Caki2 (cell line): ENCODE measurements at regions not wholly inside any gene's neighbourhood (a gene's known extent, or its start where the extent isn't known, plus 50 kb on each side); places are given as distances from the start of the nearest gene placed in this dataset.

Experiments used
- DNase-seq: peaks from one replicate; pipeline ENCODE4 v3.0.0-alpha.2; 2015; ENCODE audit warnings: low read depth
- in situ Hi-C: cut with HindIII; loops from 2 replicates; pipeline ENCODE4 v1.10.0; 2016; ENCODE audit warnings: low sequenced_read_pairs, low pct_unique_long_range_greater_than_20kb, mixed read lengths

DNA sequence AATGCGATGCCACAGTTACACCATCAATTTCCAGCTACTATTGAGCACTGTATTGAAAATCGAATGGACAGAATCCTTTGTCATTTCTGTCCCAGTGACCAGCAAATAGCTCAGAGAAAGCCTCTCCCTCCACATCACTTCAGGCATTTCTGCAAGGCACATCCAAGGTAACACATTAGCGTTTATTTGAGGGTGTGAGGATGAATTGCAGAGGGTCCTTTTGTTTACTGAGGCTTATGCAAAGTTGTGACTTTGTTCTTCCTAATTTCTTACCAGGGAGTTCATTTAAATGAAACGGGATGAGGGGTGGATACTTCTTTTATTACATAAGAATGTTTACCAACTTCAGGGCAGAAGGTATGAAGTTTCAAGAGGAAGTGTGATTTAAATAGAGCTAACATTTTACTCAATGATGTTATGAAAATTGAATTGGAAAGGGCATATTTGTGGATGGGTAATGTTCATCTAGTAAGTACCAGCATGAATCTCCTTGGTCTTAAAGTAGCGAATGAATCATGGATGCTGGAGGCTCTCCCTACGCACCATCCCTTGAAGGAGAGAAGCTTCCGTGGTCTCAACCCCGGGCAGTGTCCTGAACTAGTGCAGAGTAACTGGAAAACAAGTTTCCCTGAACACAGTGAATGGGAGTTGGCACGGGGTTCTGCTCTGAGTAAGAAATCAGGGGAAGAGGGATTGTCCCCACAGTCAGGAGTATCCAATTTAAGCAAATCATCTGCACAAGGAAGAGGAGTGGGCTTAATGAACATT lies 756.5 kb downstream of the GALR1 start:
- no peak for DNase-seq
- in situ Hi-C loops = no loop called here

DNA sequence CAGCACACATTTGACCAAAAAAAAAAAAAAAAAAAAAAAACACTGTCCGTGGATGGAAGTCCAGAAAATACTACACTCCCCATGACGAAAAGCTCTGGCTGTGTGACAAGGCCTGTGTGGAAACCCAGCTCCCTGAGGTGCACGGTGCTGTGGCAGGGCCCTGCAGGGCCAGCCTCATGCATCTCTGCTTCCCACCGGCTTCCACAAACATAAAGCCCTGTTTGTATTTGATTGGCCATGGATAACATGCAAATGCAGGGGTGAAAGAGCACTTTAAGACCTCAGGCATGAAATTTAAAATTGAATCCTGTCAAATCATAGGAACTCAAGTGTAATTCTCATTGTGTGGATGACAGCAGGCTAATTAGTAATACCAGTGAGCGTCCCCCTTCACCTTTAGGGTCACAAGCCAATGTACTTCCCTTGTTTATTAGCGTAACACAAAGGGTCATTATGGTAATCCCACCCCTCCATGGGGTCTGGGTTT lies 757.2 kb downstream of the GALR1 start:
- no peak for DNase-seq
- in situ Hi-C loops = no loop called here

DNA sequence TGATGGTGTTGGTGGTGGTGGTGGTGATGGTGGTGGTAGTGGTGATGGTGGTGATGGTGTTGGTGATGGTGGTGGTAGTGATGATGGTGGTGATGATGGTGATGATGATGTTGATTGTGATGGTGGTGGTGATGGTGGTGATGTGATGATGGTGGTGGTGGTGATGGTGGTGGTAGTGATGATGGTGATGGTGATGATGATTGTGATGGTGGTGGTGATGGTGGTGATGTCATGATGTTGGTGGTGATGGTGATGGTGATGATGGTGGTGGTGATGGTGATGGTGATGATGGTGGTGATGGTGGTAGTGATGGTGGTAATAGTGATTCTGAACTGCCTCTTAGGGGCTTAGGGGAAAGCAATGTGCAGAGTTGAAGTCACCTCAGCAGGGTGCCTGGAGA lies 760.7 kb downstream of the GALR1 start:
- no peak for DNase-seq
- in situ Hi-C loops = no loop called here

DNA sequence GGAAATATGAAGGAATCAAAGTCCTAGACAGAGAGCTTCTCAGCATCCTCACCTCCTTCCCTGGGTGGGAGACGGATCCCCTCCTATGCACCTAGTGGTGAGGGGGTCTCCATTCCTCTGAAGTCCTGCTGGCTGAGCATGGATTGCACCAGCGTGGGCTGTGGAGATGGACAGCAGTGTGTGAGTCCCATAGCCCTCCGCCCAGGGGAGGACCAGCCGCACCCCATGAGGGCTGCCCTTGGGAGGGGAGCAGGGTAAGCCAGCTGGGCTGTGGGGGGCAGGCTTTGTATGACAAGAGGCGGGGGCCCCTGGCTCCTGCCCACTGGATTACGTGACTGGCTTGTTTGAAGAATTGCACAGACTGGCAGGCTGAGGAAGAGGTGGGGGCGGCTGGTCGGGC lies 768.2 kb downstream of the GALR1 start:
- in situ Hi-C loops = no loop called here
- no peak for DNase-seq

DNA sequence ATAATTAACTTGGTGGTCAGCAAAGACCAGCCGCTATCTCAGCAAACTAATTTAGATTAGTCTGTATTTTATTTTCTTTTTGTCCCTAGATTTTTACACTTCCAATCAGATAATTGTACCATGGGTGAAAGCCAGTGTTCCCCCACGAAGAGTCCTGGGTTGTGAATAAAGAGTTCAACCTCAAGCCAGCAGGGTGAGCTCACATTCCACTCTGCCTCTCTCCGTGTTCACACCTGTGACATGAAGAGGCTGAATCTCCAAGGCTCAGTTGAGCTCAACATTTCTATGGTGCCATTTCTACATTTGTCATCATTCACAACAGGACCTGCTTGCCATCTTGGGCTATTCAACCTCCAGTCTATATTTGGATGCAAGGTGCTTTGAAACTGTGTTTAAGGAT lies 771.5 kb downstream of the GALR1 start:
- DNase-seq = no peak
- in situ Hi-C loops = no loop called here

DNA sequence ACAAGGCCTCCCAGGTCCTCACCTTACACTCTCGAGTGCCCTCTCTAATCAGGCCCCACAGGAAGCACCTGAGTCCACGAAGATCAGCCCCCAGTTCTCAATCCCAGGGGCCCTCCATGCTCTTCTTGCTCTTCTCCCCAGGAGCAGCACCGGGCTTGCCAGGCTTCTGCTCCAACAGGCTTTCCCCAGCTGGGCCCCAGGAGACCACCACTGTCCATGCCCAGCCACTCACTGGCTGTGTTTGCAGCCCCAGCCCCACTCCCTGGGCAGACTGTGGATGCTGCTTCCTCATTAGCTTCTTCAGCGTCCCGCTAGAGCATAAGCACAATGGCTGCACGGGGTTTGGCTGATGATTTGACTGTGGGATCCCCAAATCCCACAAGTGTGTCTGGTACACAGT lies 781.9 kb downstream of the GALR1 start:
- no peak for DNase-seq
- in situ Hi-C loops = no loop called here

DNA sequence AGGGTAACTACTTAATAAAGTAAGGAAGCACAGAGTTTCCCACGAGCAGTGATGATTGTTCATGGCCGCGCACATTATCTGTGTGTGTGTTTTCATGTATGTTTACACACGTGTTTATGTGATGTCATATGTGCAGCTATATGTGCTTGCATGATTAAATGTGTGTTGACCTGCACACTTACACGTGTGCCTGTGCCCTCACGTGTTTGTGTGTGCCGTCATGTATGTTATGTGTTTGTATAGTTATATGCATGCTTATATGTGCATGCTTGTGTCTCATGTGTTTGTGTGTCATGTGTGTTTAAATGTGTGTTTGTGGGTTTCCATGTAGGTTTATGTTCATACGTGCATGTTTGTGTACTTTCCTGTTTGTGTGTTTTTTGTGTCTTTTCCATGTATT lies 782.3 kb downstream of the GALR1 start:
- in situ Hi-C loops = no loop called here

DNA sequence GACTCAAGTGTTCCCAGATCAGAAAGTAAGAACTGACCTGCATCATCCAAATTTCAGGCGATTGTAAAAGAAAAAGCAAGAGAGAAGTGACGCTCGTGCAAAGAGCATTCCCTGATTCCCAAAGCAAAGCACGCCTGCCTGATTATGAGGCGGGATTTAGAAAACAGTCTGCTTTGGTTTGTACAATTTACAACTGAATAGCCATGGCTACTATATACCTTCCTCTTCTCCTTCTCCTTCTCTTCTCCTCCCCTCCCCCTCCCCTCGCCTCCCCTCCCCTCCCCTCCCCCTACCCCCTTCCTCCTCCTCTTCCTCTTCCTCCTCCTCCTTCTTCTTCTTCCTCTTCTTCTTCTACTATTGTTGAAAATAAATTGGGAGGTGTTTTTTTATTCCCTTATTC lies 782.9 kb downstream of the GALR1 start:
- in situ Hi-C loops = no loop called here

More for the DNA sequence above, 782.3 kb downstream of the GALR1 start:
- no peak for DNase-seq

DNA sequence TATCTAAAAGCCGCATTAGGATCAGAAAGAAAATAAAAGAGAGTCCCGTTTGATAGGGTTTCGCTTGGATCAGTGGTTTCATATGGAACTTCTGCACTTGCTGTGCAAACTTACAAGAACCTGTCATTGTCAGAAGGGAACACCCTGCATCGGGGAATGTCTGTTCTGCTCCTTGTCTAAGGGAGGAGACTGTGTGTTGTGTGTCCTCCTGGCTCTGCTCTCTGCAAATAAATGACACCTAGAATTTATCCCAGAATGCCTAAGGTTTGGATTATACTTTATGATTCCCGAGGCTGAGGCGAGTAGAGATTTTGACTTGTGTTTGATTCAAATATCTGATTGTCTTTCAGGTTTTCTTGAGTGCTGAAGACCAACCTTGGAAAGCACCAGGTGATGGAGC lies 785.1 kb downstream of the GALR1 start:
- no peak for DNase-seq

More for the DNA sequence above, 782.9 kb downstream of the GALR1 start:
- no peak for DNase-seq

DNA sequence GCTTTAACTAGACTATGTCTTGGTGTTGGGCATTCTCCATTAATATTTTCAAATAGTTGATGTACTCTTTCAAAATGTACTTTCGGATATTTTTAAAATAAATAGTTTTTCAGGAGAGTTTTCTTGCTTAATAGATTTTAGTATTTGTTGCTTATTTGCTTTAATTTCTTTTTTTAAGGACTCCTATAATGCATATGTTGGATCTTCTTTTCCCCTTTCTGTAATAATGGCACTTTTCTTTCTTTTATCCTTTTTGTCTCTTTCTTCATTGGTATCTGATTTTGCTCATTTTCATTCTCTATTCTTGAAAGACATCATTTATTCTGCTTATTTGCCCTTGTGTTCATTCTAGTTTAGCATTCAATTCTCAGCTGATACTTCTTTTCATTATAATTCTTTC lies 791.6 kb downstream of the GALR1 start:
- in situ Hi-C loops = no loop called here

More for the DNA sequence above, 785.1 kb downstream of the GALR1 start:
- in situ Hi-C loops = no loop called here

DNA sequence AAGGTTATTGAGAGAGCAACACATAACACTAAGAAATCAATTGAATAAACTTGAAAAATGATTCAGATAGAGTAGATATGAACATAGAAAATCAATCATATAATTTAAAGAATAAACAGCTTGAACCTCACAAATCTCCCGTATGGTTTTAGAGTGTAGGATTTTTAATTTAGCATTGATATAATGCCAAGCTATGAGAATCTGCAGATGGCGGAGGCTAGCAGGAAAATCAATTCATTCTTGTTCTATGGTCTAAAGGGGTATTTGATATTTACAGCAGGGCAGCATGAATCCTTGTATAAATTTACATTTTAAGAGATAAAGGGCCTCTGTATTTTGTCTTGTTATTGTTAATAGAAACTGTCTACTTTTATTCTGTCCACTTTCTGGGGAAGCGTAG lies 797.0 kb downstream of the GALR1 start:
- in situ Hi-C loops = no loop called here

More for the DNA sequence above, 791.6 kb downstream of the GALR1 start:
- no peak for DNase-seq

DNA sequence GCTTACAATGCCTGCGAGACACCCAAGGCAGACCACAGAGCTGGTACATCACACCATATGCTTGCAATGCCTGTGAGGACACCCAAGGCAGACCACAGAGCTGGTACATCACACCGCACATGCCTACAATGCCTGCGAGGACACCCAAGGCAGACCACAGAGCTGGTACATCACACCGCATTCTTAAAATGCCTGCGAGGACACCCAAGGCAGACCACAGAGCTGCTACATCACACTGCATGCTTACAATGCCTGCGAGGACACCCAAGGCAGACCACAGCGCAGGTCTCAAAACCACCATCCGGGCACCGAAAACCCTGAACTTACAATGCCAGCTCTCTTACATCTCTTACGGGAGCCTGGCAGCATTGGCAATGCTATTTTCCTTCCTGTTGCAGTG lies 799.6 kb downstream of the GALR1 start:
- in situ Hi-C loops = no loop called here
- no peak for DNase-seq

More for the DNA sequence above, 797.0 kb downstream of the GALR1 start:
- DNase-seq = no peak

DNA sequence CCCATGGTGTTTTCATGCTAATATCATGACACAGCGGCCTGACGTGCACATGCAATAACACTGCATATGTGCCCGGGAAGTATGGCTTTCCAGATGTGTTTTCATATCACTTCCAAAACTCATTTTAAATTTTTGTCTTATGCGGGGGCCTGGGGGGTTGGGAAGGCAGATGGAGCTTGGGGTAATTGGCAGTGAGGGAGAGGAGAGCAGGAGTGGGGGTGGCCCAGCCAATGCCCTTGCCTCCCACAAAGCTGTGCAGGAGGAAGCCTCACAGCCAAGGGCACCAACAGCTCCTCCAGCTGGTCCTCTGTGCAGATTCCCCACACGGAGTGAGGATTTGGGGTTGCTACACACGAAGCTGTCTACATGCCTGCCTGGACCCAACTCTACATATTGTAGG lies 805.2 kb downstream of the GALR1 start:
- no peak for DNase-seq
- in situ Hi-C loops = no loop called here

DNA sequence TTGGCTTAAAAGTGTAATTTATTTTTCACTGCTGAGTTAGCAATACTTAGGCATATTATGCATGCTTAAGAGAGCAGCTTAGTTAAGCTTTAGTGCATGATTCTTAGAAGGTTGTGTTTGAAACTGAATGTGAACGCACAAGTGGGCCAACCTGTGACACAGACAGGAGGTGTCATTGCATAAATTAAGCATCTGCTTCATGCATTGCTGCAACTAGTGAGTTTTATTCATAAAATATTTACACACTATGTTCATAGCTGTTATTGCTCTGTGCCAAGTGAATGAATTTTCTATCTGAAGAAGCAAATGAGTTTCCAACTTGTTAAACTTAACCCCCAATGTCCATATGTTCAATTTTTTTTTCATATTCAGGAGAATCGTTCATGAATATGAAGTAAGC lies 806.4 kb downstream of the GALR1 start:
- no peak for DNase-seq
- in situ Hi-C loops = no loop called here

DNA sequence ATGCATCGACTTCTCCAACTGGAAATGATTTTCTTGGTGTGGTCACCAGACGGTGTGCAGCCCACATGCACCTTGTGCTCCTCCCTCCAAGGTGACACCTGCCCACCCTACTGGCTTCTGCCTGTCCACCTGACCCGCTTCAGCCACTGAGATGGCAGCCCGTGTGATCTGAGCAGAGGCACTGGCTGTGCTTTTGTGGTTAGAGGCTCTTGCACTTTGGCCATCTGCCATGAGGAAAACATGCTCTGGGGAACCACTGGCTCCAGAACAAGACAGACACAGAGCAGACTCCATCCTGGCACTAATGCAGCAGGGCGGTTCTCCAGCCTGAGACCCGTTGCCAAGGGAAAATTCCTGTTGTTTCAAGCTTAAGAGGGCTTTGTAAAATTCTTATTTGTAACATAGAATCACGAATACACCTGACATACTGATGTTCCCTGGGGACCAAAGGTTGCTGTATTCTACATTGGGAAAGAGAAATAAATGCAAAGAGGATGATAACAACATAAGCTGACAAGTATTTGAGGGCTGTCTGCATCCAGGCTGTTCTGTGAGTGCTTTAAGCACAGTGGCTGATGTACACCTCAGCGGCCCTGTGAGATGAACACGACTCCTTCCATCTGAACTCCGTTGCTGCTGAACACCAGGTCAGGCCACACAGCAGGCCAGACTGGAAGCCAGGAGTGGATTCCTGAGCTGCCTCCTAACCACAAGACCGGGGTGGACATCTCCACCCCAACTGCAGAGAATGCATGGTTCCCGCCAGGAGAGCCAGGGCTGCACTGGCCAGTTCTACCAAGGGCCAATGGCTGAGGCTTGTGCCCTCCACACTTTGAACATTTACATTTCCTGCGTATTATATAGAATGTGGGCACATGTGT lies 820.4 kb downstream of the GALR1 start:
- in situ Hi-C loops = no loop called here
- DNase-seq = no peak

DNA sequence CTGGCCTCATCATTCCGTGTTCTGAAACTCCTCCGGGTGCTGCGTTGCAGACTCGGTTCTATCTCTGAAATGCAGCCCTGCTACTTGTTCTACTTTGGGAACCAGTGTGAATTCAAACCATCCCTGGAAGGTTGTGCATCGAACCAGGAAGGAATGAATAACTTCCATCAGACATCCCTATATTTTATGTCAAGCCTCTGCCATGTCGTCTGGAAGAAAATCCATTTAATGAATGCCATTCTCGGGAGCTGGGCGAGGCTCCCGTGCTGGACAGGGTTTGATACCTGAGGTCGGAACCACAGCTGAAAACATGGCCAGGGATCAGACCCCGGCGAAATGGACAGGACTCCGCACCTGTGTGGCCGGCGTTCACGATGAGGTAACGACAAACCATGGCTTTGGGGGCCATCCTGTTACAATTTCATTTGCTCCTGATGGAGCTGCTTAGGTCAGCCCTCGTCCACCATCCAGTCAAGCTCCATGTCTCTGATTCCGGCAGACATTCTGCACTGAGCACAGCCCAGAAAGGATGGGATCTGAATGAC lies 821.6 kb downstream of the GALR1 start:
- in situ Hi-C loops = no loop called here

DNA sequence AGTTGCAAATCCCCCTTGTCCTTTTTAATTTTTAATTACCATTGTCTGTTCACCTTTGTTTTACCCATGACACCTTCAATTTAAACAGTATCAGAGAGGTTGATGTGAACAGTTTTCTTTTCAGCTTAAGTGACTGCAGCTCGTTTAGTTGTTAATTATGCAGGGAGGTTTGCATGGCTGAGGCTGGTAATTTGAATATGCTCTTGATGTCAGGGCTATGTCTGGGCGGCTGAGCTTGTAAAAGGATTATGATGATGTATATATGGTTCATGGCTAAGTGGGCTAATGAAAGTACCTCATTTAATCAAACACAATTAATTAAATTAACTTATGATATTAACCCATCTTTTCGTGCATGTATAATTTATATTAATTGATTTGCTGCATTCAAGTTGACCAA lies 822.1 kb downstream of the GALR1 start:
- DNase-seq = no peak
- in situ Hi-C loops = no loop called here

More for the DNA sequence above, 821.6 kb downstream of the GALR1 start:
- DNase-seq = no peak

DNA sequence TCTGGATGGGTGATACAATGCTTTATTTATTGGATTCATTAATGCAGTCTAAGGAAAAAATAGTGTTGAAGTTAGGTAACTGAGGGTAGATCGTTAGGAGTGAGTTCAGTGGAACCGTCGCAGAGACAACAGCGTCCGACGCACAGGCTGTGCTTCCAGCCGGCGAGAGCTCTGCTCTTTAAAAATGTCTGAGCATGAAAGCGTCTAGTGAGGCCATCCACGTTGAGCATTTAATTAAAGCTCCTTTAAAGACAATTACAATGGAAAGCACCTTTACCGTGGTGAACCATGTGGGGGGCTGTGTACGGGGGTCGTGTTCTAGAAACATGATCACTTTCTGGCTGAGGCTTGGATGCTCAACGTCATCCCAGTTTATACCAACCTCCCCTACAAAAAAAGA lies 822.7 kb downstream of the GALR1 start:
- no peak for DNase-seq
- in situ Hi-C loops = no loop called here

DNA sequence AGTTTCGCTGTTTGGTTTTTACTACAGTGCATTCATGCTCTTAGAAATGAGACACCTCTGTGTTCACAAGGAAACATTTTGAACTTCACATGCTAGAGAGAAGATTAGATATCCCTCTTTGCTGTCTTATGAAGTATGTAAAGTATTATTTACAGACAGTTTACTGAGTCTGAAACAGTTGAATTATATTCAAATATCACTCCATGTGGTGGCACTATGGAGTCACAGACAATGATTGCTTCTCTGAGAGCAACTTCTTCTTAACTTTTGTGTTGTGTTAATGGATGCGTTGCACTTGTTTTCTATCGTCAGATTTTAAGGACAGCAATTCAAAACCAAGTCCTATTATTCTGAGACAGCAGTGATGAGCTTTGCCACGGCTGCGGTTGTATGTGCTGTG lies 823.6 kb downstream of the GALR1 start:
- in situ Hi-C loops = no loop called here
- no peak for DNase-seq
